GM21529 (cell line): ENCODE measurements at regions not wholly inside any gene's neighbourhood (a gene's known extent, or its start where the extent isn't known, plus 50 kb on each side); places are given as distances from the start of the nearest gene placed in this dataset.

Experiments used
- ATAC-seq: cut with Tn5 transposase; IDR thresholded peaks from one replicate; pipeline ENCODE4 v1.9.1; 2021; ENCODE audit not compliant: unreplicated experiment

GRCh38 chr7:41114131-41114530, 588.8 kb downstream of the INHBA start:
- no peak for ATAC-seq

- no peak for ATAC-seq
These were observed 589.2 kb downstream of the INHBA start for GRCh38 chr7:41113719-41114118.

GRCh38 chr7:41110186-41110585, 592.7 kb downstream of the INHBA start:
- ATAC-seq: no peak

GRCh38 chr7:41108821-41109220, 594.1 kb downstream of the INHBA start:
- ATAC-seq: no peak

GRCh38 chr7:41107938-41108448, 594.9 kb downstream of the INHBA start:
- ATAC-seq: peak; percentile 37

- ATAC-seq: no peak
These were observed 595.5 kb downstream of the INHBA start for GRCh38 chr7:41107330-41107937.

GRCh38 chr7:41104631-41105030, 598.3 kb downstream of the INHBA start:
- ATAC-seq: no peak

GRCh38 chr7:41103331-41103730, 599.6 kb downstream of the INHBA start:
- peak; percentile 75 for ATAC-seq

- ATAC-seq: no peak
These were observed 604.0 kb downstream of the INHBA start for GRCh38 chr7:41098846-41099245.

- ATAC-seq: no peak
These were observed 604.5 kb downstream of the INHBA start for GRCh38 chr7:41098402-41098801.

- no peak for ATAC-seq
These were observed 605.4 kb downstream of the INHBA start for GRCh38 chr7:41097501-41097900.

GRCh38 chr7:41096917-41097316, 606.0 kb downstream of the INHBA start:
- ATAC-seq: no peak

GRCh38 chr7:41093141-41093540, 609.7 kb downstream of the INHBA start:
- no peak for ATAC-seq

GRCh38 chr7:41085244-41085643, 617.6 kb downstream of the INHBA start:
- no peak for ATAC-seq

GRCh38 chr7:41084381-41084780, 618.5 kb downstream of the INHBA start:
- ATAC-seq: no peak

- ATAC-seq: no peak
These were observed 633.3 kb downstream of the INHBA start for GRCh38 chr7:41069635-41070034.

GRCh38 chr7:41067576-41067975, 635.3 kb downstream of the INHBA start:
- ATAC-seq: no peak

- ATAC-seq: no peak
These were observed 637.2 kb downstream of the INHBA start for GRCh38 chr7:41065663-41066062.

- ATAC-seq: no peak
These were observed 639.8 kb downstream of the INHBA start for GRCh38 chr7:41063116-41063515.

- no peak for ATAC-seq
These were observed 642.1 kb downstream of the INHBA start for GRCh38 chr7:41060796-41061195.

GRCh38 chr7:41059796-41060195, 643.1 kb downstream of the INHBA start:
- ATAC-seq: no peak

GRCh38 chr7:41058986-41059741, 643.7 kb downstream of the INHBA start:
- no peak for ATAC-seq
